SK-N-SH treated with all-trans-retinoic acid at 6 μM for 48 hours (cell line): ENCODE measurements at regions not wholly inside any gene's neighbourhood (a gene's known extent, or its start where the extent isn't known, plus 50 kb on each side); places are given as distances from the start of the nearest gene placed in this dataset.

ENCODE experiments used
- ATAC-seq: fragments of 200-7000 bp; cut with Tn5 transposase; 3 replicates; pipeline ENCODE4 v1.9.1; 2020; ENCODE audit warnings: mild to moderate bottlenecking, moderate library complexity
- ARNTL ChIP-seq: fragments of 450-650 bp; formaldehyde crosslinking; IDR thresholded peaks from 2 replicates; pipeline ENCODE4 v1.5.0; 2020; ENCODE audit warnings: low read depth, mild to moderate bottlenecking, moderate library complexity, borderline replicate concordance
- BACH2 ChIP-seq: fragments of 250-450 bp; sonication (Bioruptor Pico); IDR thresholded peaks from 2 replicates; pipeline ENCODE4 v1.9.0; 2021; ENCODE audit warnings: mild to moderate bottlenecking, borderline replicate concordance
- CSDC2 ChIP-seq: fragments of 250-450 bp; sonication (Bioruptor Pico); IDR thresholded peaks from 2 replicates; pipeline ENCODE4 v1.5.0; 2020; ENCODE audit warnings: mild to moderate bottlenecking, moderate library complexity
- CSRNP3 ChIP-seq: fragments of 250-450 bp; sonication (Bioruptor Pico); IDR thresholded peaks from 2 replicates; pipeline ENCODE4 v1.5.1; 2021; ENCODE audit warnings: mild to moderate bottlenecking, moderate library complexity
- ESRRG ChIP-seq: fragments of 250-450 bp; sonication (Bioruptor Pico); IDR thresholded peaks from 2 replicates; pipeline ENCODE4 v1.6.1; 2021; ENCODE audit warnings: mild to moderate bottlenecking
- GLIS3 ChIP-seq: fragments of 250-450 bp; sonication (Bioruptor Pico); IDR thresholded peaks from 2 replicates; pipeline ENCODE4 v1.5.0; 2020; ENCODE audit warnings: mild to moderate bottlenecking, moderate library complexity
- ISL1 ChIP-seq: fragments of 250-450 bp; sonication (Bioruptor Pico); IDR thresholded peaks from 2 replicates; pipeline ENCODE4 v2.1.2; 2022; ENCODE audit warnings: mild to moderate bottlenecking, moderate library complexity
- OSR1 ChIP-seq: fragments of 250-450 bp; sonication (Bioruptor Pico); IDR thresholded peaks from 2 replicates; pipeline ENCODE4 v1.8.0; 2022; ENCODE audit warnings: moderate library complexity, mild to moderate bottlenecking, inconsistent platforms
- PPARA ChIP-seq: fragments of 250-450 bp; sonication (Bioruptor Pico); IDR thresholded peaks from 2 replicates; pipeline ENCODE4 v1.5.0; 2020; ENCODE audit warnings: mild to moderate bottlenecking, borderline replicate concordance
- RARB ChIP-seq: fragments of 250-450 bp; sonication (Bioruptor Pico); IDR thresholded peaks from 2 replicates; pipeline ENCODE4 v1.8.0; 2021; ENCODE audit warnings: mild to moderate bottlenecking, moderate library complexity
- SNAI2 ChIP-seq: fragments of 250-450 bp; sonication (Bioruptor Pico); IDR thresholded peaks from 2 replicates; pipeline ENCODE4 v1.5.0; 2020; ENCODE audit warnings: mild to moderate bottlenecking, moderate library complexity
- TCF4 ChIP-seq: fragments of 250-450 bp; sonication (Bioruptor Pico); IDR thresholded peaks from 2 replicates; pipeline ENCODE4 v1.8.0; 2021; ENCODE audit warnings: mild to moderate bottlenecking, moderate library complexity, borderline replicate concordance
- TOX ChIP-seq: fragments of 250-450 bp; sonication (Bioruptor Pico); IDR thresholded peaks from 2 replicates; pipeline ENCODE4 v1.8.0; 2021; ENCODE audit warnings: mild to moderate bottlenecking, moderate library complexity, borderline replicate concordance
- ZC3H10 ChIP-seq: fragments of 250-450 bp; sonication (Bioruptor Pico); IDR thresholded peaks from 2 replicates; pipeline ENCODE4 v1.5.1; 2021; ENCODE audit warnings: mild to moderate bottlenecking, moderate library complexity
- ZFP3 ChIP-seq: fragments of 250-450 bp; sonication (Bioruptor Pico); IDR thresholded peaks from 2 replicates; pipeline ENCODE4 v1.5.0; 2020; ENCODE audit warnings: mild to moderate bottlenecking, moderate library complexity
- ZFP30 ChIP-seq: fragments of 450-650 bp; formaldehyde crosslinking; IDR thresholded peaks from 2 replicates; pipeline ENCODE4 v1.5.0; 2022; ENCODE audit warnings: mild to moderate bottlenecking, moderate library complexity
- ZNF565 ChIP-seq: fragments of 450-650 bp; formaldehyde crosslinking; conservative IDR thresholded peaks from 2 replicates; pipeline ENCODE4 v1.5.0; 2020; ENCODE audit warnings: low read depth, mild to moderate bottlenecking, moderate library complexity
- ZNF70 ChIP-seq: fragments of 450-650 bp; formaldehyde crosslinking; IDR thresholded peaks from 2 replicates; pipeline ENCODE4 v1.5.0; 2020; ENCODE audit warnings: mild to moderate bottlenecking, moderate library complexity
- ZNF8 ChIP-seq: fragments of 450-650 bp; formaldehyde crosslinking; IDR thresholded peaks from 2 replicates; pipeline ENCODE4 v1.5.0; 2020; ENCODE audit warnings: mild to moderate bottlenecking, moderate library complexity
- TF ChIP-seq, protein P1 (sequence below): fragments of 250-450 bp; sonication (Bioruptor Pico); IDR thresholded peaks from 2 replicates; pipeline ENCODE4 v1.5.0; 2020; ENCODE audit warnings: mild to moderate bottlenecking, moderate library complexity
- TF ChIP-seq, protein P2 (sequence below): fragments of 250-450 bp; sonication (Bioruptor Pico); IDR thresholded peaks from 2 replicates; pipeline ENCODE4 v1.8.0; 2021; ENCODE audit warnings: low read depth, mild to moderate bottlenecking, moderate library complexity, borderline replicate concordance
- TF ChIP-seq, protein P3 (sequence below): fragments of 250-450 bp; sonication (Bioruptor Pico); IDR thresholded peaks from 2 replicates; pipeline ENCODE4 v1.5.1; 2020; ENCODE audit warnings: low read depth, mild to moderate bottlenecking, moderate library complexity

- no peak for TF ChIP-seq ESRRG (CRISPR knock-in tag)
- TF ChIP-seq RARB (CRISPR knock-in tag) = no peak
- TF ChIP-seq TOX (CRISPR knock-in tag) = no peak
- no peak for TF ChIP-seq CSDC2 (CRISPR knock-in tag)
- no peak for TF ChIP-seq SNAI2 (CRISPR knock-in tag)
- no peak for TF ChIP-seq TCF4 (CRISPR knock-in tag)
- no peak for TF ChIP-seq OSR1
- no peak for TF ChIP-seq ZNF70
- TF ChIP-seq PPARA = no peak
- TF ChIP-seq, protein P1, sequence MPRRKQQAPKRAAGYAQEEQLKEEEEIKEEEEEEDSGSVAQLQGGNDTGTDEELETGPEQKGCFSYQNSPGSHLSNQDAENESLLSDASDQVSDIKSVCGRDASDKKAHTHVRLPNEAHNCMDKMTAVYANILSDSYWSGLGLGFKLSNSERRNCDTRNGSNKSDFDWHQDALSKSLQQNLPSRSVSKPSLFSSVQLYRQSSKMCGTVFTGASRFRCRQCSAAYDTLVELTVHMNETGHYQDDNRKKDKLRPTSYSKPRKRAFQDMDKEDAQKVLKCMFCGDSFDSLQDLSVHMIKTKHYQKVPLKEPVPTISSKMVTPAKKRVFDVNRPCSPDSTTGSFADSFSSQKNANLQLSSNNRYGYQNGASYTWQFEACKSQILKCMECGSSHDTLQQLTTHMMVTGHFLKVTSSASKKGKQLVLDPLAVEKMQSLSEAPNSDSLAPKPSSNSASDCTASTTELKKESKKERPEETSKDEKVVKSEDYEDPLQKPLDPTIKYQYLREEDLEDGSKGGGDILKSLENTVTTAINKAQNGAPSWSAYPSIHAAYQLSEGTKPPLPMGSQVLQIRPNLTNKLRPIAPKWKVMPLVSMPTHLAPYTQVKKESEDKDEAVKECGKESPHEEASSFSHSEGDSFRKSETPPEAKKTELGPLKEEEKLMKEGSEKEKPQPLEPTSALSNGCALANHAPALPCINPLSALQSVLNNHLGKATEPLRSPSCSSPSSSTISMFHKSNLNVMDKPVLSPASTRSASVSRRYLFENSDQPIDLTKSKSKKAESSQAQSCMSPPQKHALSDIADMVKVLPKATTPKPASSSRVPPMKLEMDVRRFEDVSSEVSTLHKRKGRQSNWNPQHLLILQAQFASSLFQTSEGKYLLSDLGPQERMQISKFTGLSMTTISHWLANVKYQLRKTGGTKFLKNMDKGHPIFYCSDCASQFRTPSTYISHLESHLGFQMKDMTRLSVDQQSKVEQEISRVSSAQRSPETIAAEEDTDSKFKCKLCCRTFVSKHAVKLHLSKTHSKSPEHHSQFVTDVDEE (CRISPR knock-in tag) = no peak
- TF ChIP-seq ZFP3 = no peak
- TF ChIP-seq BACH2 = no peak
- no peak for TF ChIP-seq ZNF8
- no peak for TF ChIP-seq ZFP30 (CRISPR knock-in tag)
- no peak for TF ChIP-seq CSRNP3 (CRISPR knock-in tag)
- no peak for TF ChIP-seq ZNF565 (CRISPR knock-in tag)
- TF ChIP-seq, all 23 proteins: peak for 0
- no peak for ATAC-seq
Measured at GRCh38 chr3:18806633-18807032, 341.7 kb upstream of the KCNH8 start.

GRCh38 chr3:18797378-18797777 lies 350.9 kb upstream of the KCNH8 start:
- ATAC-seq = no peak
- no peak for TF ChIP-seq ZFP30 (CRISPR knock-in tag)
- no peak for TF ChIP-seq ZNF565 (CRISPR knock-in tag)
- TF ChIP-seq BACH2 = no peak
- TF ChIP-seq ZNF70 = no peak
- TF ChIP-seq, protein P2, sequence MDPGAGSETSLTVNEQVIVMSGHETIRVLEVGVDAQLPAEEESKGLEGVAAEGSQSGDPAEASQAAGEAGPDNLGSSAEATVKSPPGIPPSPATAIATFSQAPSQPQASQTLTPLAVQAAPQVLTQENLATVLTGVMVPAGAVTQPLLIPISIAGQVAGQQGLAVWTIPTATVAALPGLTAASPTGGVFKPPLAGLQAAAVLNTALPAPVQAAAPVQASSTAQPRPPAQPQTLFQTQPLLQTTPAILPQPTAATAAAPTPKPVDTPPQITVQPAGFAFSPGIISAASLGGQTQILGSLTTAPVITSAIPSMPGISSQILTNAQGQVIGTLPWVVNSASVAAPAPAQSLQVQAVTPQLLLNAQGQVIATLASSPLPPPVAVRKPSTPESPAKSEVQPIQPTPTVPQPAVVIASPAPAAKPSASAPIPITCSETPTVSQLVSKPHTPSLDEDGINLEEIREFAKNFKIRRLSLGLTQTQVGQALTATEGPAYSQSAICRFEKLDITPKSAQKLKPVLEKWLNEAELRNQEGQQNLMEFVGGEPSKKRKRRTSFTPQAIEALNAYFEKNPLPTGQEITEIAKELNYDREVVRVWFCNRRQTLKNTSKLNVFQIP (CRISPR knock-in tag) = no peak
- TF ChIP-seq ISL1 (CRISPR knock-in tag) = no peak
- TF ChIP-seq GLIS3 (CRISPR knock-in tag) = no peak
- no peak for TF ChIP-seq SNAI2 (CRISPR knock-in tag)
- no peak for TF ChIP-seq ZC3H10 (CRISPR knock-in tag)
- TF ChIP-seq, protein P1 (CRISPR knock-in tag) = no peak
- no peak for TF ChIP-seq ARNTL (CRISPR knock-in tag)
- no peak for TF ChIP-seq RARB (CRISPR knock-in tag)
- TF ChIP-seq PPARA = no peak
- no peak for TF ChIP-seq ESRRG (CRISPR knock-in tag)
- TF ChIP-seq CSDC2 (CRISPR knock-in tag) = no peak
- TF ChIP-seq ZFP3 = no peak
- TF ChIP-seq, protein P3, sequence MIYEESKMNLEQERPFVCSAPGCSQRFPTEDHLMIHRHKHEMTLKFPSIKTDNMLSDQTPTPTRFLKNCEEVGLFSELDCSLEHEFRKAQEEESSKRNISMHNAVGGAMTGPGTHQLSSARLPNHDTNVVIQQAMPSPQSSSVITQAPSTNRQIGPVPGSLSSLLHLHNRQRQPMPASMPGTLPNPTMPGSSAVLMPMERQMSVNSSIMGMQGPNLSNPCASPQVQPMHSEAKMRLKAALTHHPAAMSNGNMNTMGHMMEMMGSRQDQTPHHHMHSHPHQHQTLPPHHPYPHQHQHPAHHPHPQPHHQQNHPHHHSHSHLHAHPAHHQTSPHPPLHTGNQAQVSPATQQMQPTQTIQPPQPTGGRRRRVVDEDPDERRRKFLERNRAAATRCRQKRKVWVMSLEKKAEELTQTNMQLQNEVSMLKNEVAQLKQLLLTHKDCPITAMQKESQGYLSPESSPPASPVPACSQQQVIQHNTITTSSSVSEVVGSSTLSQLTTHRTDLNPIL (CRISPR knock-in tag) = no peak
